ENCODE measurements at regions not wholly inside any gene's neighbourhood (a gene's known extent, or its start where the extent isn't known, plus 50 kb on each side); places are given as distances from the start of the nearest gene placed in this dataset.
"Not testable (repeated sequence)": the region's sequence is repeated elsewhere in the genome, so short reads cannot be mapped to it uniquely, and the experiment has no call there.

DNA sequence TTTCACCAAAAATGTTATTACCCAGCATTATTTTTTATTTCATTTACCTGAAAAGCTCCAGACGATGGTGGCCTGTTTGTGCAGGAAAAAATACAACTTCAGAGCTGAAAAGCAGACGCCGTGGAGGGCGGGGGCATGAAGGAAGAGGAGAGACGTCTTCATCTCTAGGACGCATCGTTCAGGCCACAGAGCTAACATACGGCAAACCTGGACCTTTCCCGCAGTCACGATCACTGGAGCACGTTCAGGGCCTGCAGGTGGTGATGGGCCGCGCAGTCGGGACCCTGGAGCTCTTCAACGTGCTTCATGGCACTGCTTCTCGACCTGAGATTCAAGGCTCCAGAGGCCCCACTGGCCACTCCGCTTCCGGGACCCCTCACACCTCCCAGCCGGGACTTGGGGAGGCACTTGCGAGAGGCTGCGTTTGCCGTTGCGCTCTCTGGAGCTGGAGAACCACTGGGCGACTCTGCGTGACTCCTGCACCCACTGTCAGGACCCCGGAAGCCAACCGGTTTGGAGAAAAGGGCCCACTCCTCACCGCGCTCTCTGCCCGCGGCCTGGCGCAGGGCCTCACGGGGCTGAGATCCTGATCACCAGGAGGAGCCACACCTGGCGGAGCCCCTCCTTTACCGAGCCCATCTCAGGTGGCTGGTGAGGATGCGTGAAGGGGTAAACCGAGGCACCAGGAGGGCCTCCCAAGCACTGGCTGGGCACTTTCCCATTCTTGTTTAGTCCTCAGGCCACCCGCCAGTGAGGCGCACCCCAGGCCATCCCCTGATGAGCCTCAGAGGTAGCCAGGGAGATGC is 164.4 kb upstream of the AFDN start:
- no peak for DNase-seq (ENCODE audit: low spot score)

DNA sequence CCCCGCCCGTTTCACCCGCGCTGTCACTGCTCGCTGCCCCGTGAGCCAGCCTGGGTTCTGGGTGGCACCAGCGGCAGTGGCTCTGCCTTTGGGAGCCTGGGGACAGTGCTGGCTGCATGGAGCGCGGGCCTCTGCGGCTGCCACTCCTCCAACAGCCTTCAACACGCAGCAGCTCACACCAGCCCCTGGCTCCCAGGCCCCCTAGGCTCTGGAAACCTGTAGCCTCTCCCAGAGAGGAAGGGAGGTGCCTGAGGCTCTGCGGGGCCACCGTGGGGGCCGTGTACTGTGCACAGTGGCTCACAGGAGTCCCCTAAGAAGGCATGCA is 163.9 kb upstream of the AFDN start:
- no peak for DNase-seq (ENCODE audit: low spot score)

DNA sequence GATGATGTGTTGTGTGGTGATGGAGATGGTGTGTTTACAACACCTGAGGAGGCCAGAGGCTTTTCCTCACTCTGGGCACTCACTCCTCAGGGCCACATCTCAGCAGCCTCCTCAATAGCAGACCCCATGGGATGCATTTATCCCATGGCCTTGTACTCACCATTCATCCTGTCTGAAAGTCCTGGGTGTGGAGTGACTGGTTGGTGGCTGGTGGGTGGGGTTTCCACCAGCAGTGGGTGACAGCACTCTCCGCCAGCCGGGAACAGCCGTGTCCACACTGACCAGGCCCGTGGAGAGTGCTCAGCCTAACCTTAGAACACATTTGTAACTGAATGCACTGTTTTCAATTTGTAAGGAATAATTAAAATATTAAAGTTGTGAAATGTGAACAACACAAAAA is 163.4 kb upstream of the AFDN start:
- no peak for DNase-seq (ENCODE audit: low spot score)

DNA sequence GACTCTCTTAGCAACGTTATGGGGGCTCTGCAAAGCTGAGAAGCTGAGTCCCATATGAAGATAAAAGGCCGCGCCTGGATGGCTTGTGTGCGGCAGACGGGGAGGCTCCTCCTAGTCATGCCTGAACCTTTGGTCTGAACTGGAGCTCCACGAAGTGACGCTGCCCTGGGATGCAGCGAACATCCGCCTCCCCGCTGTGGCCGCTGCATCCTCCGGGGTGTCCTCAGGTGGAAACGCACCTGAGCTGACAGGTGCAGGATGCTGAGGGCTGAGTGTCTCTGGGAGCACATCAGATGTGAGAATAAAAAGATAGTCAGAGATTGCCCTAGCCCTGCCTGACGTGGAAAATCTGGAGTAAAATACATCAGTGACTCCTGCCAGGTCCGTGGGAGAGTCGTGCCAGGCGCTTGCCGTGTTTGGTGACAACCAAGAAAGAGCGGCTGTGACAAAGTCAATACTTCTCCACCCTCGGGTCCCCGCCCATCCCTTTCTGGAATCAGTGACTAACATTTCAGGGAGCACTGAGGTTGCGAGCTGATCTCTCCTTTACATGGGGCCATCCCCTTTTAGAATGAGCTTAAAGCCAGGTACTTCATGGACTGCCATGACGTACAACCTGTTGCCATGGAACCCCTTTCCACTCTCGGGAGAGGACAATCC is 162.8 kb upstream of the AFDN start:
- no peak for DNase-seq (ENCODE audit: low spot score)

DNA sequence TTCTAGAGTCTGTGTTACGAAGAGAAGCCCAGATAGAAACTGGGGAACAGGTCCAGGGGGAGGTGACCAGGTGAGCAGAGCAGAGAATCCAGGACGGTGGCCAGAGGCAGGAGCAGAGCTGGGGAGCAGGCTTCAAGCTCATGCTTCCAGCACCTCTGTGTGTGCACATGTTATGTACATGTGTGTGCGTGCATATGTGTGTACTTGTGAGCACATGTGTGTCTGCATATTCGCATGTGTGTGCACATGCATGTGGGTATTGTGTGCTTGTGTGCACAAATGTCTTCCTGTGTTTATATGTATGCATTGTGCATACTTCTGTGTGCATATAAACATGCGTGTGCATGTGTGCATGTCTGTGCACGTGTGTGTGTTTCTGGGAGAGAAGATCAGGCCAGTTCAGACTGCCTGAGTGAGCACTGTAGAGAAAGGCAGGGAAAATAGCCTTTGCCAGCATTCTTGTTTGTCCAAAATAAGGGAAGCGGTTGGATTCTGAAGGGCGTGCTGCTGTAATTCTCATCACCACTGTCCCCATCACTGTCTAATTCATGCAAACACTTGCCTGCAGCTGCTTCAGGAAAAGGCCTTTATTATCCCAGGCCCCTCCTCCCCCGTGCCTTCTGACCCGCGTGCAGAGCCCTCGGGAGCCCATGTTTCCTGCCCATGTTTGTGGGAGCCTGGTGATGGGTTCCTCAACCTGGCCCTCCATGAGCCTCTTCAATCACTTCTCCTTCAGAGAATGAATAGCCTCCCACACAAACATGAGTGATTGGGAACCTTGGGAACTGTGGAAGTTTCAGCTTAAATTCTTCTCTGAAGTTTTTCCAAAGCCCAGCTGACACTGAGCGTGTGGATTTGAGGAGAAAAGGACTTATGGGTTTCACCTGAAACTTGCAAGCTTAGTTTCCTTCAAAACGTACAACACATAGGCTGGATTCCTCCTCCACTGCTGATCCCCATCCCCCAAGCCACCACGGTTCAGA is 161.7 kb upstream of the AFDN start:
- DNase-seq (ENCODE audit: low spot score): no peak

- DNase-seq (ENCODE audit: low spot score): no peak
Measured at GRCh38 chr6:167665698-167666330, 160.9 kb upstream of the AFDN start.

- no peak for DNase-seq (ENCODE audit: low spot score)
Measured at GRCh38 chr6:167666571-167667203, 160.0 kb upstream of the AFDN start.

GRCh38 chr6:167667204-167668018 is 159.3 kb upstream of the AFDN start:
- DNase-seq (ENCODE audit: low spot score): no peak

DNA sequence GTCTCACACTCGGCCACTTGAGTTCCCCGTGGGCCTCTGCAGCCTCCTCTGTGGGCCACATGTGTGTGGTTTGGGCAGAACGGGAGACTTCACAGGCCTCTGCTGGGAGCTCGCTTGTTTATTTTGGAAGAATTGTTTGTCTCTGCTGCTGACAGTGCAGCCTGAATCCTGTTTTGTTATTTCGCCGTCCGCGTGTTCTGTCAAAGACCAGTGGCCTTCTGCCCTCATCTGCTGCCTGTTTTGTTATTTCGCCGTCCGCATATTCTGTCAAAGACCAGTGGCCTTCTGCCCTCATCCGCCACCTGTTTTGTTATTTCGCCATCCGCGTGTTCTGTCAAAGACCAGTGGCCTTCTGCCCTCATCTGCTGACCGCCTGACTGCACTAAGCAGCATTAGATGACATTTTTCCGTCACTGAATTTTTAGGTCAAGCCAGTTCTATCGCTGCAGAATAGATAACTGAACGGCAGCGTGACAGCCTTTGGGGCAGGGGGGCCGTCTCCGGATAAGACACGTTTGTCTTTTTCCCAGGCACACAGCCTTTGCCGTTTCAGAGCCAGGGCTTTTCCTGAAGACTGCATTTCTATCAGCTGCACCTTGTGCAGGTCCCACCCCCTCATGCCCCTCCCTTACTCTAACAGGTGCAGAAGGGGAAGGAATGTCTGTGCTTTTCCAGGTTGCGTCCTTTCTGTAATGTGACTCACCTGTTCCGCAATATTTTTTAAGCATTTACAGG is 158.5 kb upstream of the AFDN start:
- no peak for DNase-seq (ENCODE audit: low spot score)

- DNase-seq (ENCODE audit: low spot score): no peak
Measured at GRCh38 chr6:167668754-167669552, 157.8 kb upstream of the AFDN start.

GRCh38 chr6:167669553-167669849 is 157.2 kb upstream of the AFDN start:
- no peak for DNase-seq (ENCODE audit: low spot score)

GRCh38 chr6:167669870-167670802 is 156.6 kb upstream of the AFDN start:
- DNase-seq (ENCODE audit: low spot score): no peak

- no peak for DNase-seq (ENCODE audit: low spot score)
Measured at GRCh38 chr6:167670938-167671338, 155.8 kb upstream of the AFDN start.

DNA sequence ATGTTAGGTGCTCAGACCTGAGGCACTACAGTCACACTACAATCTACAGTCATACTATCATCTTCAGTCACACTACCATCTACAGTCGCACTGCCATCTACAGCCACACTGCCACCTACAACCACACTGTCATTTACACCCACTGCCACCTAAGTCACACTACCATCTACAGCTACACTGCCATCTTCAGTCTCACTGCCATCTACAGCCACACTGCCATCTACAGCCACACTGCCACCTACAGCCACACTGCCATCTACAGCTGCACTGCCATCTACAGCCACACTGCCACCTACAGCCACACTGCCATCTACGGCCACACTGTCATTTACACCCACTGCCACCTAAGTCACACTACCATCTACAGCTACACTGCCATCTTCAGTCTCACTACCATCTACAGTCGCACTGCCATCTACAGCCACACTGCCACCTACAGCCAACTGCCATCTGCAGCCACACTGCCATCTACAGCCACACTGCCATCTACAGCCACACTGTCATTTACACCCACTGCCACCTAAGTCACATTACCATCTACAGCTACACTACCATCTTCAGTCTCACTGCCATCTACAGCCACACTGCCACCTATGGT is 155.2 kb upstream of the AFDN start:
- not testable (repeated sequence) for DNase-seq (ENCODE audit: low spot score)

- DNase-seq (ENCODE audit: low spot score): no peak
Measured at GRCh38 chr6:167671977-167672687, 154.6 kb upstream of the AFDN start.

DNA sequence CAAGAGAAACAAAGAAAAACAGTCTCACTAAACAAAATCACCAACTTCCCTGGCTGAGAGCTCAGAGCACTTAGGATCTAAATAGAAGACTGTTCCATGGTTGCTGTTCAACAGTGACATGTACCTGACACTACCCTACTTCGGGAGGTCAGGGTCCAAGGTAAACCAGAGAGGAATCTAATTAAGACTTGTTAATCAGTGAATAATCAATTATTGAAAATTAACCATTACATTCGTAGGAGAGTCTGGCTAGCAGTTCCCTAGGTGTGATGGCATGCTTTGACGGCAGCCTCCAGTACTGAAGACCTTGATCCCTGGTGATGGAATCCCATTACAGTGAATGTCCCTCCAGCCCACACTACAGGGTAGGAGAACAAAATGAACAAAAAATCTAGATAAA is 154.0 kb upstream of the AFDN start:
- DNase-seq (ENCODE audit: low spot score): no peak

DNA sequence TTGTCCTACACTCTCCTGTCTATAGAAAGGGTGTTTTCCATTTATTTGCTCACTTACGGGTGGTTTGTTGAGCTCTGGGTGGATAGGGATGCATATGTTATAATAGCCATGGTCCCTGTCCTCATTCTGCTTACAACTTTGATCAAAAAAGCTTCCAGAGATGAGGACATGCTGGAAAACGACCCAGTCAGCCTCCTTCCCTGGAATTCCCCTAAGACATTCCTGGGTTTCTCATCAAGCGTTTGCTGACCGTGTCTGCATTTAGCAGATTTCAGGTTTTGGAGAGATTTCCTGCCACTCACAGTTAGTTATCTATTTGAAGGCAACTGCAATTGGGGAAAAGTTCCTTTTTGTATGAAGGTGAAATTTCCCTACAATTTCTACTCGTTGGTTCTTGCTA is 152.8 kb upstream of the AFDN start:
- DNase-seq (ENCODE audit: low spot score): no peak

Data from left forelimb (tissue), 1 donor.